SK-N-SH (cell line): ENCODE measurements at regions not wholly inside any gene's neighbourhood (a gene's known extent, or its start where the extent isn't known, plus 50 kb on each side); places are given as distances from the start of the nearest gene placed in this dataset.

Experiments
- CTCF ChIA-PET: fragments of 300-600, 350-600 bp; formaldehyde crosslinking; extraction: SDS; loops from one replicate; lab custom pipeline; 2021; lab: Yijun Ruan, JAX
- POLR2A ChIA-PET: fragments of 350-600 bp; sonication (Branson Sonifier 250); formaldehyde crosslinking; extraction: SDS; loops from one replicate; lab custom pipeline; 2020; ENCODE audit warnings: antibody characterized with exemption, inconsistent platforms; lab: Yijun Ruan, JAX
- DNase-seq: peaks from one replicate; pipeline ENCODE4 v3.0.0; 2012
- H2AFZ ChIP-seq: fragments of 200-600 bp; sonication (generic); 2 replicates; pipeline ENCODE4 v1.8.1; 2016; ENCODE audit warnings: antibody characterized with exemption, mild to moderate bottlenecking, low read depth
- H3F3A ChIP-seq: fragments of 200-600 bp; sonication (generic); replicated peaks from 2 replicates; pipeline ENCODE3; 2016; ENCODE audit warnings: antibody characterized with exemption, mild to moderate bottlenecking; ENCODE audit not compliant: insufficient read depth
- H3K27ac ChIP-seq, 2 experiments: fragments of 200-500 bp in 1 of 2; fragments of 200-600 bp in 1 of 2; sonication (Bioruptor generic) in 1 of 2; sonication (generic), shearing (Covaris generic) in 1 of 2; 2 replicates each; pipeline versions ENCODE4 v1.5.1 to v1.6.1; 2014 to 2016; ENCODE audit warnings: low read depth in 2 of 2, inconsistent platforms in 1 of 2, low read length in 1 of 2, mild to moderate bottlenecking in 1 of 2, mixed read lengths in 1 of 2
- H3K27me3 ChIP-seq: fragments of 200-600 bp; sonication (generic), shearing (Covaris generic); 2 replicates; pipeline ENCODE4 v1.6.1; 2016; ENCODE audit warnings: mixed run types; ENCODE audit not compliant: insufficient read depth
- H3K36me3 ChIP-seq, 2 experiments: fragments of 200-500 bp in 1 of 2; fragments of 200-600 bp in 1 of 2; sonication (Bioruptor generic) in 1 of 2; sonication (generic) in 1 of 2; replicated peaks in 1 of 2; 2 replicates each; pipeline versions ENCODE3 to v1.5.1; 2014 to 2016; ENCODE audit warnings: low read length in 1 of 2, mild to moderate bottlenecking in 1 of 2; ENCODE audit not compliant: insufficient read depth in 2 of 2, control insufficient read depth in 1 of 2
- H3K4me1 ChIP-seq, 2 experiments: fragments of 200-500 bp in 1 of 2; fragments of 200-600 bp in 1 of 2; sonication (Bioruptor generic) in 1 of 2; sonication (generic), shearing (Covaris generic) in 1 of 2; 2 replicates each; pipeline versions ENCODE4 v1.5.1 to v1.6.1; 2014 to 2016; ENCODE audit warnings: low read depth in 1 of 2, low read length in 1 of 2, mixed run types in 1 of 2; ENCODE audit not compliant: insufficient read depth in 2 of 2, control insufficient read depth in 1 of 2
- H3K4me2 ChIP-seq: fragments of 200-600 bp; sonication (generic), shearing (Covaris generic); 2 replicates; pipeline ENCODE4 v1.6.1; 2017; ENCODE audit warnings: mixed run types
- H3K4me3 ChIP-seq, 2 experiments: fragments of 200-500 bp in 1 of 2; fragments of 200-600 bp in 1 of 2; sonication (Bioruptor generic) in 1 of 2; sonication (generic), shearing (Covaris generic) in 1 of 2; 2 replicates each; pipeline versions ENCODE4 v1.5.1 to v1.8.1; 2014 to 2016; ENCODE audit warnings: low read depth in 2 of 2, inconsistent platforms in 1 of 2, low read length in 1 of 2, mild to moderate bottlenecking in 1 of 2, mixed read lengths in 1 of 2, moderate library complexity in 1 of 2
- H3K79me2 ChIP-seq: fragments of 200-600 bp; sonication (generic); 2 replicates; pipeline ENCODE4 v1.8.1; 2017; ENCODE audit warnings: mild to moderate bottlenecking; ENCODE audit not compliant: insufficient read depth
- H3K9ac ChIP-seq: fragments of 200-600 bp; sonication (generic); 2 replicates; pipeline ENCODE4 v1.6.1; 2017; ENCODE audit warnings: mixed run types
- H3K9me2 ChIP-seq: fragments of 200-600 bp; sonication (generic); 2 replicates; pipeline ENCODE4 v1.6.1; 2017; ENCODE audit warnings: mixed run types
- H3K9me3 ChIP-seq: fragments of 200-600 bp; sonication (generic); 2 replicates; pipeline ENCODE4 v1.6.1; 2017; ENCODE audit warnings: mixed run types, mild to moderate bottlenecking, moderate library complexity
- H4K20me1 ChIP-seq: fragments of 200-600 bp; sonication (generic); 2 replicates; pipeline ENCODE4 v1.6.1; 2017; ENCODE audit warnings: mild to moderate bottlenecking, mixed run types; ENCODE audit not compliant: insufficient read depth
- CHD2 ChIP-seq: fragments of 150-350 bp; IDR thresholded peaks from 2 replicates; pipeline ENCODE4 v1.6.1; 2018; ENCODE audit warnings: low read length; ENCODE audit not compliant: partially characterized antibody
- ELF1 ChIP-seq: IDR thresholded peaks from 2 replicates; pipeline ENCODE4 v1.4.0; 2012
- EP300 ChIP-seq, 2 experiments: IDR thresholded peaks; 2 replicates each; pipeline versions ENCODE4 v1.4.0 to v1.6.1; 2012; ENCODE audit warnings: borderline replicate concordance in 1 of 2, low read depth in 1 of 2, low read length in 1 of 2
- EZH2phosphoT487 ChIP-seq: fragments of 200-600 bp; sonication (generic); IDR thresholded peaks from 2 replicates; pipeline ENCODE4 v1.6.1; 2017; ENCODE audit warnings: low read depth, mixed run types, mild to moderate bottlenecking, antibody characterized with exemption, moderate library complexity, borderline replicate concordance
- FOSL2 ChIP-seq: IDR thresholded peaks from 2 replicates; pipeline ENCODE4 v1.4.0; 2012; ENCODE audit warnings: low read depth, mild to moderate bottlenecking, moderate library complexity, borderline replicate concordance
- FOXJ3 ChIP-seq: sonication (generic); formaldehyde crosslinking; IDR thresholded peaks from 2 replicates; pipeline ENCODE4 v1.5.1; 2020; ENCODE audit warnings: mild to moderate bottlenecking, missing genetic modification reagents
- FOXM1 ChIP-seq: IDR thresholded peaks from 2 replicates; pipeline ENCODE4 v1.4.0; 2012; ENCODE audit warnings: low read depth, mild to moderate bottlenecking
- JUND ChIP-seq: IDR thresholded peaks from 2 replicates; pipeline ENCODE4 v1.4.0; 2012
- MEF2A ChIP-seq: IDR thresholded peaks from 2 replicates; pipeline ENCODE4 v1.4.0; 2012; ENCODE audit warnings: low read depth, borderline replicate concordance
- NFIC ChIP-seq: IDR thresholded peaks from 2 replicates; pipeline ENCODE4 v1.4.0; 2012; ENCODE audit warnings: borderline replicate concordance
- NRF1 ChIP-seq: IDR thresholded peaks from 2 replicates; pipeline ENCODE4 v1.6.1; 2012; ENCODE audit warnings: low read depth, mild to moderate bottlenecking, low read length
- RAD21 ChIP-seq: IDR thresholded peaks from 2 replicates; pipeline ENCODE4 v1.6.1; 2012; ENCODE audit warnings: mild to moderate bottlenecking, low read length
- RCOR1 ChIP-seq: fragments of 150-350 bp; IDR thresholded peaks from 2 replicates; pipeline ENCODE4 v1.6.1; 2017; ENCODE audit warnings: antibody characterized with exemption, low read length
- RFX5 ChIP-seq: IDR thresholded peaks from 2 replicates; pipeline ENCODE4 v1.6.1; 2012; ENCODE audit warnings: mild to moderate bottlenecking, improper control_type of control experiment, low read length
- TEAD4 ChIP-seq: IDR thresholded peaks from 2 replicates; pipeline ENCODE4 v1.4.0; 2012; ENCODE audit warnings: mild to moderate bottlenecking, borderline replicate concordance; ENCODE audit not compliant: insufficient read depth
- YY1 ChIP-seq: IDR thresholded peaks from 2 replicates; pipeline ENCODE4 v1.4.0; 2012; ENCODE audit warnings: low read depth, mild to moderate bottlenecking
- WGBS: methylation state at CpG from one replicate; pipeline ENCODE4 v1.1.6; 2017; ENCODE audit warnings: low lambda C conversion rate; 5-methylcytosine and 5-hydroxymethylcytosine counted together
- TF ChIP-seq, protein P1 (sequence below): IDR thresholded peaks from 2 replicates; pipeline ENCODE4 v1.4.0; 2012; ENCODE audit warnings: low read depth, borderline replicate concordance
- TF ChIP-seq, protein P2 (sequence below): IDR thresholded peaks from 2 replicates; pipeline ENCODE4; 2012
- TF ChIP-seq, protein P3 (sequence below): fragments of 150-350 bp; IDR thresholded peaks from 2 replicates; pipeline ENCODE4 v1.6.1; 2017; ENCODE audit warnings: antibody characterized with exemption, low read length, low read depth, borderline replicate concordance

DNA sequence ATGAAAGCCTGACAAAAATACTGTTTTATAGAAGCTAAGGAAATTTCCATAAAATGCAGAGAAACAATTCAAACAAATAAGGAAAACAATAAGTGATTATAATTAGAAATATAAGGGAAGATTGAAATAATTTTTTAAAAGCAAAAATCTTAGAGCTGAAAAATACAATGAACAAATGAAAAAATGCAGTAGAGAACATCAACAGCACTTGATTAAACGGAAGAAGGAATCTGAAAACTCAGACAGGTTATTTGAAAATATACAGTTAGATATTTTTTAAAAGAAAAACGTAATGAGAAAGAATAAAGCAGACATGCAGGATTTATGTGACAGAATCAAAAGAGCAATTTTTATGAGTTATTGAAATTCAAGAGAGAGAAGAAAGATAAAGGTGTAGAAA is 279.1 kb upstream of the MAGI2 start:
- Histone ChIP-seq H3K27ac (no peak overlapping the region), H4K20me1 (no peaks in the 10 kb centered on the region), H3F3A (peaks cover 3% of the 10 kb centered on the region), H3K36me3 (peaks cover 0 to 4% of the 10 kb centered on the region in 2 experiments), H3K9me3 (peaks cover 23% of the 10 kb centered on the region; the same call in 1 of the 2 replicates), H3K4me3 (no peak overlapping the region)
- DNase-seq, result no peak
- POLR2A ChIA-PET, result no interaction called here
- CTCF ChIA-PET, result interaction anchor here (0.8 kb wide), 1 partner anchor 435 kb away, joined by 3 read pairs; no protein-coding TSS in a partner anchor
- TF ChIP-seq RFX5 (no peak), EP300 (IDR thresholded peaks at IDR 0.05; ENCODE audit: borderline replicate concordance in 1 of 2, low read depth in 1 of 2, low read length in 1 of 2) (no peak), FOSL2 (no peak), YY1 (no peak), TEAD4 (no peak), ELF1 (no peak), RCOR1 (no peak), EZH2phosphoT487 (no peak), RAD21 (no peak), NFIC (no peak), FOXJ3 (CRISPR knock-in tag) (no peak), MEF2A (no peak), JUND (no peak), CHD2 (no peak), FOXM1 (no peak), NRF1 (no peak)
- TF ChIP-seq, protein P1, sequence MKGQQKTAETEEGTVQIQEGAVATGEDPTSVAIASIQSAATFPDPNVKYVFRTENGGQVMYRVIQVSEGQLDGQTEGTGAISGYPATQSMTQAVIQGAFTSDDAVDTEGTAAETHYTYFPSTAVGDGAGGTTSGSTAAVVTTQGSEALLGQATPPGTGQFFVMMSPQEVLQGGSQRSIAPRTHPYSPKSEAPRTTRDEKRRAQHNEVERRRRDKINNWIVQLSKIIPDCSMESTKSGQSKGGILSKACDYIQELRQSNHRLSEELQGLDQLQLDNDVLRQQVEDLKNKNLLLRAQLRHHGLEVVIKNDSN, result no peak
- TF ChIP-seq, protein P2, sequence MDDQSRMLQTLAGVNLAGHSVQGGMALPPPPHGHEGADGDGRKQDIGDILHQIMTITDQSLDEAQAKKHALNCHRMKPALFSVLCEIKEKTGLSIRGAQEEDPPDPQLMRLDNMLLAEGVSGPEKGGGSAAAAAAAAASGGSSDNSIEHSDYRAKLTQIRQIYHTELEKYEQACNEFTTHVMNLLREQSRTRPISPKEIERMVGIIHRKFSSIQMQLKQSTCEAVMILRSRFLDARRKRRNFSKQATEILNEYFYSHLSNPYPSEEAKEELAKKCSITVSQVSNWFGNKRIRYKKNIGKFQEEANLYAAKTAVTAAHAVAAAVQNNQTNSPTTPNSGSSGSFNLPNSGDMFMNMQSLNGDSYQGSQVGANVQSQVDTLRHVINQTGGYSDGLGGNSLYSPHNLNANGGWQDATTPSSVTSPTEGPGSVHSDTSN, result no peak
- TF ChIP-seq, protein P3, sequence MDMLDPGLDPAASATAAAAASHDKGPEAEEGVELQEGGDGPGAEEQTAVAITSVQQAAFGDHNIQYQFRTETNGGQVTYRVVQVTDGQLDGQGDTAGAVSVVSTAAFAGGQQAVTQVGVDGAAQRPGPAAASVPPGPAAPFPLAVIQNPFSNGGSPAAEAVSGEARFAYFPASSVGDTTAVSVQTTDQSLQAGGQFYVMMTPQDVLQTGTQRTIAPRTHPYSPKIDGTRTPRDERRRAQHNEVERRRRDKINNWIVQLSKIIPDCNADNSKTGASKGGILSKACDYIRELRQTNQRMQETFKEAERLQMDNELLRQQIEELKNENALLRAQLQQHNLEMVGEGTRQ, result no peak
- TF ChIP-seq, all 33 proteins: peak for 0
- Histone ChIP-seq H3K9ac (no peak overlapping the region), H3K4me1 (no peaks in the 10 kb centered on the region), H3K79me2 (no peaks in the 10 kb centered on the region), H3K9me2 (no peaks in the 10 kb centered on the region; the same call in 1 of the 2 replicates), H3K27me3 (no peaks in the 10 kb centered on the region), H2AFZ (no peak overlapping the region), H3K4me2 (no peak overlapping the region)
- WGBS, result 50% methylated on average over 2 of the region's 2 CpGs
